Thoracic aorta (tissue), 2 donors: ENCODE measurements at regions not wholly inside any gene's neighbourhood (a gene's known extent, or its start where the extent isn't known, plus 50 kb on each side); places are given as distances from the start of the nearest gene placed in this dataset.

Experiments used
- ATAC-seq: fragments of 150-250 bp; one replicate; pipeline ENCODE4 v1.8.0; 2017; ENCODE audit warnings: low read depth; ENCODE audit not compliant: insufficient number of reproducible peaks, low FRiP score
- DNase-seq: peaks from one replicate; pipeline ENCODE4 v3.0.0-alpha.2; 2020; ENCODE audit warnings: low spot score
- H3K27ac ChIP-seq, 2 donors: fragments of 200-600 bp; sonication (generic); 1 replicate in 1 of 2; 2 replicates in 1 of 2; pipeline ENCODE4 v1.5.1; 2016; ENCODE audit warnings: mild to moderate bottlenecking in 2 of 2, moderate library complexity in 2 of 2
- H3K27me3 ChIP-seq: fragments of 200-600 bp; sonication (generic); replicated peaks from 2 replicates; pipeline ENCODE4 v1.6.0; 2016; ENCODE audit warnings: mild to moderate bottlenecking; ENCODE audit not compliant: insufficient read depth
- H3K36me3 ChIP-seq: fragments of 200-600 bp; sonication (generic); one replicate; pipeline ENCODE4 v1.5.1; 2016
- H3K4me1 ChIP-seq, 2 donors: fragments of 200-600 bp; sonication (generic); 1 replicate in 1 of 2; 2 replicates in 1 of 2; pipeline versions ENCODE4 v1.5.1 to v1.6.0; 2016; ENCODE audit warnings: low read depth in 2 of 2, mild to moderate bottlenecking in 1 of 2; ENCODE audit not compliant: control insufficient read depth in 1 of 2
- H3K4me3 ChIP-seq: fragments of 200-600 bp; sonication (generic); 2 replicates; pipeline ENCODE4 v1.5.1; 2016; ENCODE audit warnings: mild to moderate bottlenecking
- H3K9me3 ChIP-seq: fragments of 200-600 bp; sonication (generic); 2 replicates; pipeline ENCODE4 v1.5.1; 2016
- CTCF ChIP-seq: fragments of 200-600 bp; sonication (generic); IDR thresholded peaks from one replicate; pipeline ENCODE4 v1.5.1; 2019; ENCODE audit warnings: antibody characterized with exemption

- Histone ChIP-seq H3K27ac (no peak overlapping the region), H3K4me1 (no peaks in the 10 kb centered on the region), H3K36me3 (no peaks in the 10 kb centered on the region), H3K9me3 (no peaks in the 10 kb centered on the region), H3K27me3 (no peaks in the 10 kb centered on the region), H3K4me3 (no peak overlapping the region)
- no peak for DNase-seq
- no peak for ATAC-seq
- TF ChIP-seq CTCF = no peak
Measured at GRCh38 chr11:38159038-38159437, 1561.0 kb upstream of the RAG2 start.

GRCh38 chr11:38156495-38157146, 1558.6 kb upstream of the RAG2 start:
- no peaks in the 10 kb centered on the region for H3K4me1 ChIP-seq
- H3K9me3 ChIP-seq = no peaks in the 10 kb centered on the region
- no peaks in the 10 kb centered on the region for H3K27me3 ChIP-seq
- no peak overlapping the region for H3K4me3 ChIP-seq
- no peak for ATAC-seq
- H3K36me3 ChIP-seq = no peaks in the 10 kb centered on the region
- no peak for TF ChIP-seq CTCF
- no peak overlapping the region for H3K27ac ChIP-seq
- no peak for DNase-seq

GRCh38 chr11:38155856-38156255, 1557.8 kb upstream of the RAG2 start:
- Histone ChIP-seq H3K4me1 (no peaks in the 10 kb centered on the region), H3K27me3 (no peaks in the 10 kb centered on the region), H3K9me3 (no peaks in the 10 kb centered on the region), H3K4me3 (no peak overlapping the region), H3K27ac (no peak overlapping the region), H3K36me3 (no peaks in the 10 kb centered on the region)
- ATAC-seq = no peak
- DNase-seq = no peak
- TF ChIP-seq CTCF = no peak

- TF ChIP-seq CTCF = no peak
- ATAC-seq (no peak), DNase-seq (no peak)
- Histone ChIP-seq H3K27me3 (no peaks in the 10 kb centered on the region), H3K4me1 (no peaks in the 10 kb centered on the region), H3K27ac (no peak overlapping the region), H3K36me3 (no peaks in the 10 kb centered on the region), H3K4me3 (no peak overlapping the region), H3K9me3 (no peaks in the 10 kb centered on the region)
Measured at GRCh38 chr11:38153985-38154384, 1555.9 kb upstream of the RAG2 start.

GRCh38 chr11:38143852-38144251, 1545.8 kb upstream of the RAG2 start:
- peaks cover 8% of the 10 kb centered on the region for H3K9me3 ChIP-seq
- TF ChIP-seq CTCF = no peak
- DNase-seq (no peak), ATAC-seq (no peak)
- no peaks in the 10 kb centered on the region for H3K4me1 ChIP-seq
- H3K27ac ChIP-seq = no peak overlapping the region
- H3K36me3 ChIP-seq = no peaks in the 10 kb centered on the region
- H3K4me3 ChIP-seq = no peak overlapping the region
- no peaks in the 10 kb centered on the region for H3K27me3 ChIP-seq
